ENCODE measurements at regions not wholly inside any gene's neighbourhood (a gene's known extent, or its start where the extent isn't known, plus 50 kb on each side); places are given as distances from the start of the nearest gene placed in this dataset.

DNA sequence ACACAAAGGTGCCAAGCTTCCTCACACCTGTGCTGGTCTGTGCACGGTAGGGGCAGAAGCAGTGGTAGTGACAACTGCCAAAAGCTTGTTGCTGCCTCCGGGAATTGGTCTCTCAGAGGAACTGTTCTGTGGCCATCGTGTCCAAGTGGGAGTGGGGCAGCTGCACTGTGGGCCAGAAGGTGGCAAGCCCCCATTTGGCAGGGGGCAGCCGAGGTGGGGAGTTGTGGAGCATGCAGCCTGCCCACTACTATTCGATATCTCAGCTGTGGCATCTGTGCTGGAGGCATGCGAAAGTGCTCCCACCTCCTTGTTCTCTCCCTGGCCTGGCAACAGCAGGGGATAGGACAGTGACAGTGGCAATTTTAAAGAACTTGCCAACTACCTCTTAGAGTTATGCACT lies 192.8 kb downstream of the TBX22 start (continued):
- no peak for TF ChIP-seq CTBP2 (IDR thresholded peaks at IDR 0.05; ENCODE audit: borderline replicate concordance, insufficient read depth, insufficient read length, low read length)
- TF ChIP-seq SP4 (IDR thresholded peaks at IDR 0.05; ENCODE audit: low read length), result no peak
- TF ChIP-seq JUN (IDR thresholded peaks at IDR 0.05; ENCODE audit: low read depth, low read length), result no peak
